NCI-H748 (cell line): ENCODE measurements at regions not wholly inside any gene's neighbourhood (a gene's known extent, or its start where the extent isn't known, plus 50 kb on each side); places are given as distances from the start of the nearest gene placed in this dataset.

Experiments used
- DNase-seq: peaks from one replicate; lab custom pipeline; 2025; ENCODE audit not compliant: unreplicated experiment; lab: John Stamatoyannopoulos, UW

DNA sequence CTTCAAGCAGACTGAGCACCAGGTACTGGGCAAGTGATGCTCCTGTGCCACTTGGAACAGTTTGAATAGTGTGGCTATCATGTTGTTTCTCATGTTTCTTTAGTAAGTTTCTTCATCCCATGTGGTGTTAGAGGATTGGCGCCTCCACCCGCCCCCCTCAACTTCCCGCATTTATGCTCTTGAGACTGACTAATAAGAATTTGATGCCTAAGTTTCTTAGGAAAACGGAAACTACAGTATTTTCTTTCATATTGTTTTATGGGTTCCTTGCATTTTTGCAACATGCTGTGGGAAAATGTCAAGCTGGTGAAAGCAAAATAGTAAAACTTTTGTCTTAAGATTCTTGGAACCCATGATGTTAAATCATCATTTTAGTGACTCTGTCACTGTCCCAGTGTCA is 101.2 kb upstream of the SLC4A4 start:
- DNase-seq: no peak

DNA sequence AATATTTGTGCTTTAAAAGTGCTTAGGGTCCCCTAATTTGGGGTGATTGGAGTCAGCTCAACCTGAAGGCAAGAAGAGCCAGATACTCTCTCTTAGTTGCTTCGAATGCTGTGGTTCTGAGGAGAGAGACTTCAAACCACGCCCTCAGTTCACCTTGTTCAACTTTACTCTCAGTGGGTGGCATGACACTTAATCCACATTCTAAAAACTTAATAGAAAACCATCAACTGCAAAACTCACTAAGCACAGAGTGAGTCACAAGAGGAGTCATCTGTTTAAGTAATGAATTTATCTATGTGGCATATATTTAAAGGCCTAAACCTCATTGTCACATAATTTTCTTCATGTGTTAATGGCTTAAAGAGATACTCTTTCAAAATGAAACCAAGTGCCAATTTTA is 99.5 kb upstream of the SLC4A4 start:
- no peak for DNase-seq

- DNase-seq: no peak
These were observed 98.7 kb upstream of the SLC4A4 start for GRCh38 chr4:71240094-71240493.

DNA sequence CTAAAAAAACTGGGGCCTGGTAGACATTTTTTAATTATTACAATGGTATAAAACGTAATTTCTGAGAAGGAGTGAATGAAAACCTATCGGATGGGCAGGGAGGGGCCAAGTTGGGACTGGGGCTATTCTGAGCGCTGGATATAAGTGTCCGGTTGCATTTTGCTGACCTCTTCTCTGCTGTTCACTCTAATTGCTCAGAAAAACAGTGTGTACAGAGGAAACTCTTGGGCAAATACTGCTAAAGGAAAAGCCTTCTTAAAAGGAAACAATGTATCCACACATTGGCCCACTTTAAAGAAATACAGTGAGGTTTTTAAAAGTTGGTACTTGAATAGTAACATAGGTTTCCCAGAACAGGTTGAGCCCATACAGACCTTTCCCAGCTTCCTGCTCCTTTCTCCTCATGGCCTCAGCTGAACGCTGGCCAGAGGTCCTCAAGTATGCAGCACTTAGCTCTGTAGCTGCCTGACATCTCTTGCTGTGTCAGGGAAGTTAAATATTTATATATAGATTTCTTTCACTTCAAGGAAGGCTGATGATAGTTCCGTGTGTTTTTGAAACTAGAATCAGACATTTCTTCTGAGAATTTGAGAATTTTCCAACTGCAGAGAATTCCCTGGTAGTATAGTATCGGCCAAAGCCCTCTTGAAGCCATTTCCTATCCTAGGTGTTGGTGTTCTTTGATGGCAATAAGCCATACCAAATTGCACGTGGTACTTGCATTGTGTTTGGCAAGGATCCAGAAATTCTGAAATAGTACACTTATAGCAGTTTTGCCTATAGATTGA is 97.1 kb upstream of the SLC4A4 start:
- DNase-seq: peak; percentile 2

DNA sequence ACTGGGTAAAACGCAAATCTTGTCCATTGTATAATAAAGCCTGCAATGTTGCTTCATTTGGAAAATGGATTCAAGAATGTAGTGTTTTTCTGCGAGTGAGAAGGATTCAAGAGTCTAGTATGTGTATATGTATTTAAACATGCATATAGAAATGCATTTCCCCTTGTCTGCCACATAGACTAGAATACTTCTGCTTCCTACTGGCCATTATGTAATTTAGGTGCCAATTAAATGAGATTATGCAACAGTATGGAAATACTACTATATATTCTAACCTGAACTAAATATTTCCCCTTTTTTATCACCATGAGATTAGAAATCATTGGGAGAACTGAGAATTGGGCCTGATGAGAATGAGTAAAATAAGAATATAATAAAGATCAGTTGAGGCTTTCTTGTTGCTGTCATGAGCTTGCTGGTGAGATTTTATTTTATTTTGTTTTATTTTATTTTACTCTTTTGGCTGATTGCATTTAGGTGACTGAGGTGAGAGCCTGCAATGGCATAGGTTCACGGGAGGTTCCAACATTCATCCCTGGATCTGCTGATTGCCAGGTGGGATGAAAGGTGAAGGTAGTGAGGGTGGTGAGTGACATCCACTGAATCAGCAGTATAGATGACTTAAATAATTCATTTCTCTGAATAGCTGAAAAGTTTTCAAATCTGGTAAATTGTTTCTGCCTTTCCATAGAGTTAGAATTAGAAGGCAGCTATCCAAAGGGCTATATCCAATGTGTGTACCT is 95.6 kb upstream of the SLC4A4 start:
- no peak for DNase-seq

DNA sequence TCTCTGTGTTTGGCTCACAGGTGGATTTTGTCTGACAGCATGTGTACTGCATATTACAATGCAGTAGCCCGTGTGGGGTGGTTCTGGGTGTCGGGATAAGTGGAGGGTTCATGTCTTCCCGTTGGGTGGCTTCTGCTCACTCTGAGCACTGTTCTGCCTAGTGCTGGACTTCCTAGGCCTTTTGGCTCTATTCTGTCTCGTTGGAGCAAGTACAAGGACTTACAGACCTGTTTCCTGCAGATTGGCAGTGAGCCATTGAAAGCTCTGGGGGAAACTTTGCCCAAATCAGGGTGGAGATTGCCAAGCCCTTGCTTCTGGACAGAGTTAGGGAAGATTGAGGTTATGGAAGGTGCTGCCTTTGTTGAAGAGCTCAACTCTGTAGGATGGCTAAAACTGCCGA is 91.1 kb upstream of the SLC4A4 start:
- DNase-seq: no peak

DNA sequence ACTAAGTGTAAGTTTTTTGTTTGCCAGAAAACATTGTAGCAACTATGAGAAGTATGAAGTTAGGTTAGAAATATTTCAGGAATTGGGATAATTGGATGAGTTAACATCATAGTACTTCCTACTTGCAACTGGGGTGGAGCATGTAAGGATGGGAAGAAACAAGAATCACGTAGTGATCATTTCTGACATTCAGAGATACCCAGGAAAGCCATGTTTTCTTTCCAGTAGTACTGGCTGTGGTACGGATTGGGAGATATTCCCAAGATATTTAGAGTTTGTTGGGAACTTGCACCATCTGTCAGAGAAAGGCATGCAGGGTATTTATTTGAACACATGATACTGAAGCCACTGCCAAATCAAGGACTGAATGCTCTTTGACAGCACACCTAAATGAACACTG is 87.6 kb upstream of the SLC4A4 start:
- DNase-seq: no peak

GRCh38 chr4:71253545-71253944 is 85.3 kb upstream of the SLC4A4 start:
- DNase-seq: no peak

- no peak for DNase-seq
These were observed 84.3 kb upstream of the SLC4A4 start for GRCh38 chr4:71254451-71255012.

GRCh38 chr4:71255976-71256375 is 82.8 kb upstream of the SLC4A4 start:
- no peak for DNase-seq

DNA sequence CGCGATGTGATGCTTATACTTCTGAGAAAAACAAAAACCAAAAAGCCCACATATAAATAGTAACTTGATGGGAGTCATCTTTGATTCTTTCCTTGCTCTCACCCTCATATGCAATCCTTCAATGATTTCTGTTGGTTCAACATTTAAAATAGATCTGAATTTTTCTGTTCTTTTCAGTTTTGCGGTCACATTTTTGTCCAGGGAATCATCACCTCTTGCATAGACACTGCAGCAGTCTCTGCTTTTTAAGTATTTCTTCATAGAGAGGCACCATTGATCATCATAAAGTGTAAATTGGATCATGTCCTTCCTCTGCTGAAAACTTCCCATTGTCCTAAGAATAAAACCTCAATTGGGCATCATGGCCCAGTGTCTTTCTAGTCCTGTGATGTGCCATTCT is 81.1 kb upstream of the SLC4A4 start:
- DNase-seq: no peak

DNA sequence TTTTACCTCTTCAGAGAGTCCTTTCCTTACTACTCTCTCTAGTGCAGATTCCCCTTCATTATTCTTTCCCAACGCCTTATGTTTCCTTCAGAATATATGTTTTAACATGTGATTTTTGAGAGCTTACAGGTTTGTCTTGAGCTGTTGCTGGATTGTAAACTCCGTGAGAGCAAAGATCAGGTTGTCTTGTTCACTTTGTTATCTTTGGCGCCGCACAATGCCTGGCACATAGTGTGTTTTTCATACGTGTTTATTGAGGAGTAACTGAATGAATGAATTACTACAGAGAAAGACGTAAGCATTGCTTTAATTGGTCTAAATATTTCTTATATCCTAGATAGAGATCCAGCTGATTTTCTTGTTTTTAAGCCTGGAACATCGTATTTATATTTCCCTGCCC is 80.5 kb upstream of the SLC4A4 start:
- no peak for DNase-seq

DNA sequence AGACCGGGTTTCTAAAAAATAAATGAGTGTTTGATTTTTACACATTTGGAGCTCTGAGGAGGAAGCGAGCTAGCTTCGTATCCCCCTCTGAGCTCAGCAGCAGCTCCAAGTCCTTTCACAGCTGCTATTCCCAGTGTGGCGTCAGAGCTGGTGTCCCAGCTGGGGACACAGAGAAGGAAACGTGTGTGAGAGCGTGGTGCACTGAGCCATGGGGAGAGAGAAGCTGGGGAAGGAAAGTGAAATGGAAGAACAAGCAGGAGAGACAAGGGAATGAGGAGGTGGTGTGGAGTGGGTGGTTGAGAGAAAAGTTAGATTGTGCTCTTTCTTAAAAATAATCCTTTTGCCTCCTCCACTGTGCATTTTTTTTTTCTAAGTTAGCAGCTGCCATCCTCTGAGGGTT is 79.5 kb upstream of the SLC4A4 start:
- DNase-seq: no peak

DNA sequence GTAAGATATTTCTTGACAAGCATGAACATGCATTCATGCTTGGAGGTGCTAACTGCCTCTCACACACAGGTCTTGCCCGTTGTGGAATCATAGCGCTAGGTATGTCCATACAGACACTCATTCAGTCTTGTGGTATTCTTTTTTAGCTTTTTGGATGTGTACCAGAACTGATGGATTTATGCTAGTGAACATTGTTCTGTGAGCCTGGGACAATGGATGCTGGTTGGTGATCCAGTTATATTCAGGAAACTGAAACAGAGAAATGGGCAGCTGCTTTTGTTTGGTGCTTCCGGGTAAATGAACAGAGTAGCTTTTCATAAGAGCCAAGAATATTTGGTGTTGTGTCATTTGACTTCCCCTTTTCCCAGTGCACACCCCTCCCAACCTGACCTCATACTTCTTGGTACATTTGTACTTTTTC is 78.9 kb upstream of the SLC4A4 start:
- no peak for DNase-seq

DNA sequence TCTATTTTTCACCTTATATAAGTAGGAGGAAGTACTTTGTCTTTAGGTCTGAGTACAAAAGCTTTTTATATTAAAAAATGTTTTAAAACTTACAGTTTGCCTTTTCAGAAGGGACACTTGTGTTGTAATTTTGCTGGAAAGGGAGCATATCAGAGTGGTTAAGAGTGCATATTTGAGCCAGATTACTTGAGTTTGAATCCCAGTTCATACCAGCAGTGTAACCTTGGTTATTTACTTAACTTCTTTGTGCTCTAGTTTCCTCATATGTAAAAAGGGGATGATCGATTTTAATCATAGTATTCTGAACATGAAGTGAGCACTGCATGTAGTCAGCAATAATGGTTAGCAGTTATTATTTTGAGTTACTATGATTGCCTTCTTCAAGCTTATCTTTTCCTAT is 78.3 kb upstream of the SLC4A4 start:
- no peak for DNase-seq

DNA sequence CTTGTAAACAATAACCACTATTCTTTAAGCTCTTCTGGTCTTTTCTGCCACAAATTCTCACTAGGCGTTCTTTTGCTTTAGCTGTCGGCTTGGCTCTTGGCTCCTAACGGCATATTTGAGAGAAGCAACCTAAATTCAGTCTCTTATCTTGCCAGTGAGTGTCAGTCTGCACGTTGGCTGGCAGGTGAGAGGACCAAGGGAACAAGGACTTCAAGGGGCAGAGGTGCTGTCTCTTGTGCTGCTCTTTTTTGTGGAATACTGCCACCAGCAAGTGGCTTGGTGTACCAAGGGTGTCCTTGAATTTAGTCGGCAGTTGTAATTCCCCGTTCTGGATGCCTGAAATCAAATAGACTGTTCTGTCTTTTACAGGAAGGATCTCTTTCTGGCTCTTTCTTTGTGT is 77.8 kb upstream of the SLC4A4 start:
- no peak for DNase-seq

GRCh38 chr4:71261633-71262121 is 77.1 kb upstream of the SLC4A4 start:
- DNase-seq: no peak

DNA sequence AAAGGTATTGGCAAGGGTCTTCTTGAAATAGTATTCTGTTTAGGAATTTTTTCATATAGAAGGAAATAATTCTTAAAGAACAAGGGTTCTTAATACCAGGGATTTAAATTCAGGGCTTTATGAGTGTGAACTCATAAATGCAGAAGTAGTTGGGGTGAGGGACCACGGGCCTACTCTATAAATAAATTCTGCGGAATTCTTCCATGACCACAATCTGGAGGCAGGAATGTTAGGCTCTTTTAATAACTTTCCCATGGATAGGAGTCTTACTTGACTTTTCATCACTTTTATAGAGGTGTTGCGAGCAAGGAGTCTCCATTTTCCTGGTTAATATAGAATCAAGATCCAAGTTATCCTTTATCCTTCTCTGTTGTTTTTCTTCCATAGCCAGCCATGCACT is 76.7 kb upstream of the SLC4A4 start:
- DNase-seq: no peak

GRCh38 chr4:71266090-71266794 is 72.6 kb upstream of the SLC4A4 start:
- DNase-seq: no peak

DNA sequence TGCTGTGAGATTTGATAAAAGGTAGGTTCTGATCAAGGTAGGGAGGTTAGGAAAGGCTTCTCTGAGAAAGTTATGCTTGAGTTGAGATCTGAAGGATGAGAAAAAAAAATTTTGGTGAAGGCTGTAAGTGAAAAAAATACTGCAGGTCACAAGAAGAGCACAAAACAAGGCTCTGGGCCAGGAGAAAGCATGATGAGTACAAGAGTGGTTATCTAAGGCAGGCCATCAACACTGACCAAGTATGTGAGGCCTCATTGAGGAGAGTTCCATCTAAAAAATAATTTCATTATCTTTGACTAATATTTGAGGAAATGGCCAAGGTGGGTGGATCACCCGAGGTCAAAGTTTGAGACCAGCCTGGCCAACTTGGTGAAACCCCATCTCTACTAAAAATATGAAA is 71.6 kb upstream of the SLC4A4 start:
- DNase-seq: no peak

DNA sequence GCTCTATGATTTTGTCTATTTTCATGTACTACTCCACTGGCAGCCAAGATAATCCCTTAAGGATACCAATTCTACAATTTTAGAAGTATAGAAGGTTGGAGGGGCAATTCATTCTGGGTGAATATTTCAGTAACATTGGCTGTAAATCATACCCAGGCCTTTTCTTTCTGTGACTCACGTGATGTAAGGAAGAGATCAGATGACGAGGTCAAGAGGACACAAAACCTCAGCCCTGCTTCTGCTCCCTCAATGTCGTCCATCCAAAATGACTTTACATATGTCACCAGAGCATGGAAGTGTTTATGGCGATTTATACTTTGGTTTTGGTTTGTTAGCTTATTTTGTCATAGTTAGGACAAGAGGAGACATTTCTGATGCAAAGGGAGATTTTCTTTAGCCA is 70.7 kb upstream of the SLC4A4 start:
- DNase-seq: no peak

DNA sequence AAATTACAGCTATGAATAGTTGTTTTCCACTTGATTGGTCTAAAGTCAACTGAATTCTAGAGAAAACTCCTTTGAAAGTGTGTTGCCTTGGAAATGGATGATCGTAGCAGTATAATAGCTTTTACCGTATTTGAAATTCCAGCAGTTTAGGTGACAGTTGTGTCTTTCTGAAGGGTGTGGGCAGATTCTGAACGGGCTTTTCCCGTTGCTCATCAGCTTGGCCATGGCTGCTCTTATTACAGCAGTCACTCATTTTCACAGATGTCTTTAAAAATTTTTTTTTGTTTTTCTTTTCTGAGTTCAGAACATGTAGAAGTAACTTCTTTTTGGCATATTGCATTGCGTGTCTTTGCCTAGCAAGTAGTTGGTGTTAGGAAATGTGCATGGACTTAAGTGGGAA is 69.6 kb upstream of the SLC4A4 start:
- DNase-seq: no peak
